Neuronal stem cell (in vitro differentiated cells): ENCODE measurements at regions not wholly inside any gene's neighbourhood (a gene's known extent, or its start where the extent isn't known, plus 50 kb on each side); places are given as distances from the start of the nearest gene placed in this dataset.

Experiments
- DNase-seq: peaks from one replicate; pipeline ENCODE4 v3.0.0-alpha.2; 2013; ENCODE audit warnings: low spot score
- H2AFZ ChIP-seq: one replicate; pipeline ENCODE4 v1.6.1; 2013; ENCODE audit warnings: mild to moderate bottlenecking, low read length, inconsistent platforms
- H2AK5ac ChIP-seq: 2 replicates; pipeline ENCODE4 v1.6.1; 2013; ENCODE audit warnings: low read depth, mild to moderate bottlenecking, inconsistent platforms, low read length, moderate library complexity, mixed read lengths
- H2BK120ac ChIP-seq: 2 replicates; pipeline ENCODE4 v1.6.1; 2013; ENCODE audit warnings: low read depth, mild to moderate bottlenecking, inconsistent platforms, low read length, moderate library complexity, mixed read lengths
- H2BK12ac ChIP-seq: one replicate; pipeline ENCODE4 v1.6.1; 2013; ENCODE audit warnings: low read length, inconsistent platforms
- H2BK15ac ChIP-seq: 2 replicates; pipeline ENCODE4 v1.6.1; 2013; ENCODE audit warnings: mild to moderate bottlenecking, low read length, inconsistent platforms, mixed read lengths
- H2BK5ac ChIP-seq: one replicate; pipeline ENCODE4 v1.6.1; 2013; ENCODE audit warnings: inconsistent platforms, mild to moderate bottlenecking, low read length, moderate library complexity
- H3K14ac ChIP-seq: one replicate; pipeline ENCODE4 v1.6.1; 2013; ENCODE audit warnings: low read length, inconsistent platforms
- H3K18ac ChIP-seq: 2 replicates; pipeline ENCODE4 v1.6.1; 2013; ENCODE audit warnings: low read length, inconsistent platforms
- H3K23ac ChIP-seq: 2 replicates; pipeline ENCODE4 v1.6.1; 2013; ENCODE audit warnings: low read depth, mild to moderate bottlenecking, mixed read lengths, low read length, inconsistent platforms; ENCODE audit not compliant: poor library complexity
- H3K27ac ChIP-seq: replicated peaks from 3 replicates; pipeline ENCODE4 v1.5.1; 2013; ENCODE audit warnings: low read length, inconsistent platforms
- H3K27me3 ChIP-seq, 3 experiments: 2 replicates each; pipeline ENCODE4 v1.6.1; 2013; ENCODE audit warnings: low read length in 3 of 3, mild to moderate bottlenecking in 2 of 3, inconsistent platforms in 1 of 3, low read depth in 1 of 3, mixed read lengths in 1 of 3, moderate library complexity in 1 of 3; ENCODE audit not compliant: control insufficient read depth in 3 of 3, insufficient read depth in 3 of 3
- H3K36me3 ChIP-seq, 2 donors: replicated peaks in 1 of 2; 2 replicates each; pipeline ENCODE4 v1.6.1; 2013; ENCODE audit warnings: low read length in 2 of 2; ENCODE audit not compliant: control insufficient read depth in 2 of 2, insufficient read depth in 2 of 2
- H3K4ac ChIP-seq: 2 replicates; pipeline ENCODE4 v1.6.1; 2013; ENCODE audit warnings: inconsistent platforms, mild to moderate bottlenecking, low read length, moderate library complexity
- H3K4me1 ChIP-seq, 2 donors: 1 replicate in 1 of 2; 2 replicates in 1 of 2; pipeline ENCODE4 v1.6.1; 2013; ENCODE audit warnings: low read length in 2 of 2, low read depth in 1 of 2; ENCODE audit not compliant: control insufficient read depth in 2 of 2, insufficient read depth in 1 of 2
- H3K4me2 ChIP-seq: one replicate; pipeline ENCODE4 v1.6.1; 2013; ENCODE audit warnings: mild to moderate bottlenecking, low read length, inconsistent platforms; ENCODE audit not compliant: insufficient read depth, poor library complexity, severe bottlenecking
- H3K4me3 ChIP-seq, 2 donors: 2 replicates each; pipeline ENCODE4 v1.5.1; 2013; ENCODE audit warnings: low read length in 2 of 2, mild to moderate bottlenecking in 2 of 2, inconsistent platforms in 1 of 2, moderate library complexity in 1 of 2
- H3K79me1 ChIP-seq: one replicate; pipeline ENCODE4 v1.6.1; 2013; ENCODE audit warnings: low read depth, mild to moderate bottlenecking, inconsistent platforms, low read length, moderate library complexity
- H3K9ac ChIP-seq: one replicate; pipeline ENCODE4 v1.6.1; 2013; ENCODE audit warnings: mild to moderate bottlenecking, low read depth, low read length, inconsistent platforms; ENCODE audit not compliant: poor library complexity
- H3K9me3 ChIP-seq, 2 donors: replicated peaks in 1 of 2; 2 replicates each; pipeline versions ENCODE3 to v1.6.1; 2013; ENCODE audit warnings: low read length in 2 of 2, mild to moderate bottlenecking in 2 of 2, inconsistent platforms in 1 of 2, low read depth in 1 of 2, mixed read lengths in 1 of 2, moderate library complexity in 1 of 2; ENCODE audit not compliant: control insufficient read depth in 2 of 2, insufficient read depth in 1 of 2
- H4K8ac ChIP-seq: one replicate; pipeline ENCODE4 v1.6.1; 2013; ENCODE audit warnings: low read depth, mild to moderate bottlenecking, inconsistent platforms, low read length, moderate library complexity
- H4K91ac ChIP-seq: one replicate; pipeline ENCODE4 v1.6.1; 2013; ENCODE audit warnings: low read length, low read depth, mild to moderate bottlenecking, inconsistent platforms; ENCODE audit not compliant: poor library complexity
- WGBS, 2 donors: extraction: QIAGEN DNeasy Blood & Tissue Kit; methylation state at CpG; one replicate each; pipeline ENCODE4 v1.1.7; 2013; ENCODE audit warnings: missing lambda C conversion rate in 2 of 2, mixed read lengths in 1 of 2; ENCODE audit not compliant: insufficient read length in 2 of 2, insufficient replicate concordance in 1 of 2; ENCODE audit errors: extremely low coverage in 2 of 2; 5-methylcytosine and 5-hydroxymethylcytosine counted together

DNA sequence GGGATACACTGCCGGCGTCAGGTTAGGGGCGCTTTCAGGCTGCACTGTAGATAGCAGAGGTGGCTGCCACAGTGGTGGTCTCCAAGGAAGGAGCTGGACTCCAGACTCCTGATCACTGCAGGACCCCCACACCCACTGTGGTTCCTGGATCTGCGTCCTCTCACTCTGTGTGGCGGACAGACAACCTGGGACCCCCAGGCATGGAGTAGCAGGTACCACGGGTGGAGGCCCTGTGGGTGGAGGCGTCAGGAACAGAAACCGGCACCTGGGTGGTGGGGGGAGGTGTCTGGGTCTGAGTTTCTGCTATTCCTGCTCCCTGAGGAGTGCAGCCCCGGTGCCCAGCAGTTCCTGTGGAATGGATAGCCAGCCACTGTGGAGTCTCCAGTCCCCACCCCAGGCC, 75.1 kb upstream of the PCAT7 start:
- H2AFZ ChIP-seq = no peak overlapping the region
- no peak overlapping the region for H3K4ac ChIP-seq
- H2BK5ac ChIP-seq = no peak overlapping the region
- no peak overlapping the region for H4K8ac ChIP-seq
- H3K4me3 ChIP-seq = no peak overlapping the region
- no CpG with 5 or more reads among the region's 9 CpGs for WGBS, 2 donors
- H3K27ac ChIP-seq = no peak overlapping the region
- DNase-seq = no peak
- H3K36me3 ChIP-seq = no peaks in the 10 kb centered on the region
- H2BK12ac ChIP-seq = no peak overlapping the region
- no peak overlapping the region for H2BK15ac ChIP-seq
- no peak overlapping the region for H3K23ac ChIP-seq
- H3K27me3 ChIP-seq = no peaks in the 10 kb centered on the region
- no peak overlapping the region for H3K4me2 ChIP-seq
- H3K4me1 ChIP-seq = no peaks in the 10 kb centered on the region
- H2BK120ac ChIP-seq = no peak overlapping the region
- no peak overlapping the region for H3K14ac ChIP-seq
- no peak overlapping the region for H4K91ac ChIP-seq
- H2AK5ac ChIP-seq = no peak overlapping the region
- no peak overlapping the region for H3K18ac ChIP-seq
- peaks cover 2% of the 10 kb centered on the region for H3K79me1 ChIP-seq
- peaks cover 2 to 4% of the 10 kb centered on the region in 2 donors for H3K9me3 ChIP-seq
- H3K9ac ChIP-seq = no peak overlapping the region

DNA sequence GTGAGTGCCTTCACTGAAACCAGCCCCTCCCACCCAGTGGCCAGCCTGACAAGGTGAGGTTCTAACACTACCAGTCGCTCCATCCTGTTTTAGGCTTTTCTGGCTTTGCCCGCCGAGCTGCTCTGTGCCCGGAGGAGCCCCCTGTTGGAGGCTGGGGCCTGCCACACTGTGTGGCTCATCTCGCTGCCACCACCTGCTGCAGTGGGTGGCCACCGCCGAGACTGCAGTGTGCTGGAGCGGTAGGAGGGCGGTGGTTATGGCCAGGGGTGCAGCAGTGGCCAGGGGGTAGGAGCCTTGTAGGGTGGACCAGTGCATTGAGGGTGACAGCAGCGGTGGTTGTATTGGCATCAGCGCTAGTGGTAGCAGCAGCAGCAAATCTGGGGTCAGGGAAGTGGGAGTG, 74.7 kb upstream of the PCAT7 start:
- no peak overlapping the region for H3K4me2 ChIP-seq
- no peak overlapping the region for H2BK12ac ChIP-seq
- H2AFZ ChIP-seq = no peak overlapping the region
- no peak overlapping the region for H3K27ac ChIP-seq
- H4K91ac ChIP-seq = no peak overlapping the region
- no peaks in the 10 kb centered on the region for H3K4me1 ChIP-seq
- H3K9ac ChIP-seq = peak overlapping the region; percentile 44
- no CpG with 5 or more reads among the region's 11 CpGs for WGBS, 2 donors
- no peak for DNase-seq
- peak overlapping the region; percentile 56 for H2AK5ac ChIP-seq
- H2BK120ac ChIP-seq = peak overlapping the region; percentile 18
- H3K36me3 ChIP-seq = no peaks in the 10 kb centered on the region
- H3K14ac ChIP-seq = no peak overlapping the region
- H3K9me3 ChIP-seq = peaks cover 2 to 4% of the 10 kb centered on the region in 2 donors
- H3K79me1 ChIP-seq = peaks cover 2% of the 10 kb centered on the region
- no peak overlapping the region for H3K4ac ChIP-seq
- peak overlapping the region; percentile 35 for H3K18ac ChIP-seq
- peak overlapping the region in 1 of 2 donors; percentile 45 for H3K4me3 ChIP-seq
- H3K23ac ChIP-seq = peak overlapping the region; percentile 73
- peak overlapping the region; percentile 82 for H4K8ac ChIP-seq
- no peak overlapping the region for H2BK5ac ChIP-seq
- H3K27me3 ChIP-seq = no peaks in the 10 kb centered on the region
- no peak overlapping the region for H2BK15ac ChIP-seq

- H2AK5ac ChIP-seq = no peak overlapping the region
- no peaks in the 10 kb centered on the region for H3K27me3 ChIP-seq
- WGBS, 2 donors = no CpG with 5 or more reads among the region's 4 CpGs
- H2BK120ac ChIP-seq = no peak overlapping the region
- no peak overlapping the region for H3K4me2 ChIP-seq
- no peak overlapping the region for H3K27ac ChIP-seq
- no peak overlapping the region for H3K4me3 ChIP-seq
- no peak overlapping the region for H3K4ac ChIP-seq
- H3K4me1 ChIP-seq = no peaks in the 10 kb centered on the region
- H3K23ac ChIP-seq = no peak overlapping the region
- H2BK5ac ChIP-seq = no peak overlapping the region
- H2BK15ac ChIP-seq = no peak overlapping the region
- H3K36me3 ChIP-seq = no peaks in the 10 kb centered on the region
- peaks cover 2 to 4% of the 10 kb centered on the region in 2 donors for H3K9me3 ChIP-seq
- H4K91ac ChIP-seq = no peak overlapping the region
- H3K79me1 ChIP-seq = peaks cover 2% of the 10 kb centered on the region
- H3K18ac ChIP-seq = no peak overlapping the region
- H4K8ac ChIP-seq = no peak overlapping the region
- H3K14ac ChIP-seq = no peak overlapping the region
- DNase-seq = no peak
- no peak overlapping the region for H3K9ac ChIP-seq
- no peak overlapping the region for H2BK12ac ChIP-seq
- H2AFZ ChIP-seq = no peak overlapping the region
These were observed 72.8 kb upstream of the PCAT7 start for GRCh38 chr9:94482110-94482509.

DNA sequence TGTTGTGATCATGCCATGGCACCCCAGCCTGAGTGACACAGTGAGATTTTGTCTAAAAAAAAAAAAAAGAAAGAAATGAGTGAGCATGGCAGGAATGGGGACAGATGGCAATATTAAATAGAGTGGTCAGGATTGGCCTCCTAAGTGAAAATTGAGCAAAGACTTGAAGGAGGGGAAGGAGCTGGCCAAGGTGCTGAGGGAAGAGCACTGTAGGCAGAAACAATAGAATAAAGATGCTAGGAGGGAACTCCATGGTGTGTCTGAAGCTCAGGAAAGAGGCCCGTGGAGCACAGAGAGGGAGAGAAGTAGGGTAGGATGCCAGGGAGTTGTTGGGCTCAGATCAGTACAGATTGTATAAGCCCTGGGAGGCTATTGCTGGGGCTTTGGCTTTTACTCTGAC, 64.4 kb upstream of the PCAT7 start:
- Histone ChIP-seq H3K79me1 (no peaks in the 10 kb centered on the region), H3K14ac (no peak overlapping the region), H3K4me2 (no peak overlapping the region), H4K91ac (no peak overlapping the region), H2BK12ac (no peak overlapping the region), H3K9ac (no peak overlapping the region), H3K27ac (no peak overlapping the region), H2AK5ac (no peak overlapping the region), H3K36me3 (no peaks in the 10 kb centered on the region), H3K4me1 (no peaks in the 10 kb centered on the region), H2BK5ac (no peak overlapping the region), H4K8ac (no peak overlapping the region), H3K23ac (no peak overlapping the region), H3K4ac (no peak overlapping the region), H3K4me3 (no peak overlapping the region), H3K9me3 (no peaks in the 10 kb centered on the region), H3K27me3 (no peaks in the 10 kb centered on the region), H2BK15ac (no peak overlapping the region), H2BK120ac (no peak overlapping the region), H2AFZ (no peak overlapping the region), H3K18ac (no peak overlapping the region)
- no CpG with 5 or more reads among the region's 1 CpG for WGBS, 2 donors
- peak; percentile 17 for DNase-seq
